RCC 7860 (cell line): ENCODE measurements at regions not wholly inside any gene's neighbourhood (a gene's known extent, or its start where the extent isn't known, plus 50 kb on each side); places are given as distances from the start of the nearest gene placed in this dataset.
"Not testable (repeated sequence)": the region's sequence is repeated elsewhere in the genome, so short reads cannot be mapped to it uniquely, and the experiment has no call there.

Experiments
- DNase-seq: peaks from one replicate; pipeline ENCODE4 v3.0.0-alpha.2; 2015; ENCODE audit warnings: low spot score
- FAIRE-seq: peaks from 2 replicates; lab custom pipeline; 2012; peaks lifted over from hg19 to GRCh38; lab: Jason Lieb, UNC

- DNase-seq (no peak), FAIRE-seq (no peak)
Measured at GRCh38 chr6:119446115-119446554, 96.6 kb upstream of the MAN1A1 start.

- DNase-seq (no peak), FAIRE-seq (no peak)
Measured at GRCh38 chr6:119445666-119446065, 96.1 kb upstream of the MAN1A1 start.

GRCh38 chr6:119444642-119445557 lies 95.3 kb upstream of the MAN1A1 start:
- DNase-seq (no peak), FAIRE-seq (no peak)

- DNase-seq (no peak), FAIRE-seq (no peak)
Measured at GRCh38 chr6:119443993-119444641, 94.6 kb upstream of the MAN1A1 start.

DNA sequence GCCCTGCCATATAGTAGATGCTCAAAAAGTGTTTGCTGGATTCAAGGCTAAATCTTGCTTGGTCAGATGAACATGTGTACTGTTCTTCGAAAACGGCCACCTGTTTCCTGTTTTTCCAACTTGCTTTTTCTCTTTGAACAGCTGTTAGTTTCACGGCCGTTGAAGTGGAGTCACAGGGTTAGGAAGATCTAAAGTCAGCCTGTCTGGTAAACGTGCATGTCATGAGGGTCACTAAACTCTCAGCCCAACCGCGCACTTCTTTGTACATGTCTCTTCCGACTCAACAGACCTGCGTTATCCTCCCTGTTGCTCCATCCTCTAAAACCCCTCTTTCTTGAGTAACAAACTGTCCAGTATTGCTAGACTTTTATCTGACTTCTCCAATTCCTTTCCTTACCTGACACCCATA lies 93.2 kb upstream of the MAN1A1 start:
- FAIRE-seq (no peak), DNase-seq (no peak)

GRCh38 chr6:119440953-119441352 lies 91.4 kb upstream of the MAN1A1 start:
- no peak for DNase-seq
- no peak for FAIRE-seq

DNA sequence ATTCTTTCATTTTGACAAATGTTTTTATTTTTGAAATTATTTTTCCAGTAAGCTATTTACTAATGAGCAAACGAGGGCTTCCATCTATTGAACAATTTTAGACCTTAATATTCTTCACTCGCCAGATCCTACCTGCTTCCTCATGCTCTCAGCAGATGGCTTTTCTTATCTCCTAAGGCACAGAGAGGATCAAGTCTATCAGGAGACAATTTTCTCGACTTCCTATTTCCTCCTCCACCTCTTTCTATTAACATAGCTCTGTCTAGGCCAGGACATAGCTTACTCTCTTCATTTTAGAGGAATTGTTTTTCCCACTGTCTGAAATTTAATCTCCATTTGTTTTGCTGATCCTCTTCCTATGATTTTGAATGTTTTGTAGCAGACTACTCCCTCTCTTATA lies 87.0 kb upstream of the MAN1A1 start:
- FAIRE-seq (no peak), DNase-seq (no peak)

- no peak for DNase-seq
- no peak for FAIRE-seq
Measured at GRCh38 chr6:119431799-119432198, 82.2 kb upstream of the MAN1A1 start.

DNA sequence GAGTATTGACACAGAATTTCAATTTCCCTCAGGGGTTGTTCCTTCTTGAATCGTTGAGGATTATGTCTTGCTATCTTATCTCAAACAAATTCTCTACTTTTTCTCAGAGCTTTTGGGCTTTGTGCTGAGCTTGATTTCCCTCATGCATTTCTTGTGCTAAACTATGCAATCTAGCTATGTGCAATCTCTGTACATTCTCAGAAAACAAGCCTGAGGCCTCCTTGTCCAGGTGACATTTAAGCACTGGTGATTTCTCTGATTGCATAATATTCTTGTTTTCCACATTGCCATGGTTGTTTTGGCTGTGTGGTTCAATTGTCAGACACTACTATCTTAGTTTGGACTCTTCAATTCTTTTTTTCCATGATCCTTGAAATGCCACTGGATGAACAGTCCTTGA lies 81.2 kb upstream of the MAN1A1 start:
- no peak for FAIRE-seq
- DNase-seq = no peak

DNA sequence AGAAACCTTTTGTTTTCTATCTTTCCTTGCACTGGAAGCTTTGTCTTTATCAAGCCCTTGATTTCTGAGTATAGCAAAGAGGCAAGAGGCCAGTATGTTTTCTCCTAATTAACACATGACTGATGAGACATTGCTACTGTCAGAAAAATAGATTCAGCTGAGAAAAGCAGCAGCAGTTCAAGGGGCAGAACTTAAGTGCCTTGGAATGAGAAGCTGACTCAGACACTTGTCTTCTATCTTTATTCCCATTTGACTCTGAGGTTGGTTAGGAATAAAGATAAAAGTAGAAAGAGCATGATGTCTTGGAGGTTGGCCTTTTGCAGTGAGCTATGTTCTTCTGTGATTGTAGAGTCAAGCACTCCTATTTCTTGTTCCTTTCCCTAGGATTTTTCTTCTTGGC lies 79.1 kb upstream of the MAN1A1 start:
- no peak for FAIRE-seq
- DNase-seq = no peak

DNA sequence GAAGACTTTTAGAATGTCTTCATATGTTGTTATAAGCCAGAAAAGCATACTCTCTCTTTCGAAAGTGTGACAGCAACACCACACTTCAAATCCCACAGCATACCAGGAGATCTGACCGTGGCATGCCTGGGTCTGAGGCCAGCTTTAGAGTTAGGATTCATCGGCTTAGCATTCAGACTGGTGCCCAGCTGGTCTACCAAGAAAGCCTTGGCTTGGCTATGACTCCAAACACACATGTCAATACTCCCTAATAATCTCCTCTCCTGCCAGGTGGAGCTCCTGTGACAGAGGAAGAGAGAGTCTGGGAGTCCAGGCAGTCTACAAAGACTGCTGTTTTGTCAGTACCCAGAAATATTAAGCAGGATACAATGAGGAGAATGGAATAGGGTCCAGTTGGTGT lies 77.1 kb upstream of the MAN1A1 start:
- no peak for DNase-seq
- FAIRE-seq = no peak

GRCh38 chr6:119423996-119424395 lies 74.4 kb upstream of the MAN1A1 start:
- FAIRE-seq (no peak), DNase-seq (no peak)

GRCh38 chr6:119418084-119418483 lies 68.5 kb upstream of the MAN1A1 start:
- not testable (repeated sequence) for FAIRE-seq, DNase-seq

GRCh38 chr6:119407156-119407555 lies 57.6 kb upstream of the MAN1A1 start:
- DNase-seq (no peak), FAIRE-seq (no peak)

GRCh38 chr6:119405114-119405513 lies 55.6 kb upstream of the MAN1A1 start:
- DNase-seq, FAIRE-seq: not testable (repeated sequence)
